ENCODE measurements at regions not wholly inside any gene's neighbourhood (a gene's known extent, or its start where the extent isn't known, plus 50 kb on each side); places are given as distances from the start of the nearest gene placed in this dataset.

DNA sequence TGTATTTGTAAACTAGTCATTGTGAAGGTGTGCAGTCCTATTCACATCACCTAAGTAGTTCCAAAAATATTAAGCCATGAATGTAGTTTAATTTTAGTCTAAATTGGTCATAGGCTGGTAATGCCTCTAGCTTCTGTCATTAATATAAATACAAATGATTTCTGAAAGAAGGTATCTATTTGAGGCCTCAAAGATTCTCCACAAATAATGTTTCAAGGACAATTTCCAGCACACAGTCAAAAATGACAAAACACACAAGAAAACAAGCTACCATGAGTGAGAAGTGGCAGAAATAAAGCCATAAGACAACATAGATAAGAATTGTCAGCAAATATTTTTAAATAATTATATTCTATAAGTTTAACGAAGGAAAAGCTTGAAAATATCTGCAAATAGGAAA lies 66.7 kb upstream of the PDK4 start:
- DNase-seq, result no peak

DNA sequence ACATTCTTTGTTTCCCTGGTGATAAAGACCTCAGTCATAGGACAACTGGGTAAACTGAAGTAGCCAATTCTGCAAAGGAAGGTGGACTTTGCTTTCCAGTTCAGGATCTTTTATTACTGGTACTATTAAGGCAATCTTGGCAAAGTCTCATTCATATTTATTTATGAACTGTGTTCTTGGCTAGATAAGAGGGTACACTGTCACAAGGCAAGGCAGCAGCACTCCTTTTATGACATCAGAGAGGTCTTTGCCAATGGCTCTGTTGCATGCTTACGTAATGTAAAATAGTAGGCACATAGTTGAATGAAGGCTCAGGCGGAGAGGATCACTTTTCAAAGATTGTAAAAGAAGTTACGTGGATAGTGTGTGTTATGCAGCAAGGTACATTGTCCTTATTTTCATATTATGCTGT lies 63.7 kb upstream of the PDK4 start:
- no peak for DNase-seq

DNA sequence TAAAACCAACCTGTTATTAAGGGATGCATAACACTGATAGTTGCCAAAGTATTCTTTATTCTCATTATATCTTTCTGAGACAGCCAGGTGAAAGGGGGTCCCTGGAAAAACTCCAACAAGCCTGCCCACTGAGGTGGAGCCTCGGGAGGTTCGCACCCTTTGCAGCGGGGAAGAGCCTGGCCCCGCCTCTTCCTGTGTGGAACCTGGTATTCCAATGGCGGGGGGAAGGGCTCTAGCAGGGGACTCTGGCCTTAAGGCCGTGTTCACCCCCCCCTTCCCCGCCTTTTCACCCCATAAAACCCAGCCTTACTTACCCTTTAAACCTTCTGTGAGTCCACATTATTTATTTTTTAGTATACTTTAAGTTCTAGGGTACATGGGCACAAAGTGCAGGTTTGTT lies 62.4 kb upstream of the PDK4 start:
- no peak for DNase-seq

DNA sequence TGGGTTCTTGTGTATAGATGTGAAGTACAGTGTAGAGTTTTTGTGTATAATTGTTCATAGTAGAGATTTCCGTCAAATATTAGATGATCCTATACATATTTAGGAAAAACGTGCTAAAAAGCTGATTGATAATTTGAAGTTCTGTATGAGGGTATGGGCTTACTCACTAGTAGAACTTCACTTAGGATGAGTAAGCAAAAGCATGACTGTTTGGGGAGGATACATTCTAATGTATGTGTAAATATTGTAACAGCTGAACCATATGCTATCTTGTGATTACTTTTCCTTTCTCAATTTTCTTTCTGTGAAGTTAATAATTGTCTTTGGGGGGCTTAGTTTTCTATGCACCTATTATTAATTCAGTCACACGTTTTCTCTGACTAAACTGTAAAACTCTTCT lies 53.2 kb upstream of the PDK4 start:
- no peak for DNase-seq

DNA sequence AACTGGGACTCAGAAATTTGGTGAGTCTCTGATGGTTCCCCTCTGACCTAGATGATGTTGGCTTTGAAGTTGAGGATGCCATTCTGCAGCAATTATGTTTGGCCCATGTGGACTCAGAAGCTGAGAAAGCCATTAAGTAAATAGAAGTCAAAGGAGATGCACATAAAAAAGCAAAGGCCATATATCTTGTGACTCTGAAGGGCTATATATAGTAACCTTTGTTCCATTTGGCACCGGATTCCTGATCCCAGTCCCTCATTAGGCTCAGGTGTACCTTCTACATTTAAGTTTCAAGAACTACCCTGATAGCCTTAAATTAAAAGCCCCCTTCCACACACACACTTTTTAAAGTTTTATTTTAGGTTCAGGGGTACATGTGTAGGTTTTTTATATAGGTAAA lies 50.0 kb upstream of the PDK4 start:
- no peak for DNase-seq

All from retina (tissue), 1 donor.